ENCODE measurements at regions not wholly inside any gene's neighbourhood (a gene's known extent, or its start where the extent isn't known, plus 50 kb on each side); places are given as distances from the start of the nearest gene placed in this dataset.

- TF ChIP-seq RAD21 (IDR thresholded peaks at IDR 0.05; ENCODE audit: low read length), result no peak
- TF ChIP-seq, protein P1, sequence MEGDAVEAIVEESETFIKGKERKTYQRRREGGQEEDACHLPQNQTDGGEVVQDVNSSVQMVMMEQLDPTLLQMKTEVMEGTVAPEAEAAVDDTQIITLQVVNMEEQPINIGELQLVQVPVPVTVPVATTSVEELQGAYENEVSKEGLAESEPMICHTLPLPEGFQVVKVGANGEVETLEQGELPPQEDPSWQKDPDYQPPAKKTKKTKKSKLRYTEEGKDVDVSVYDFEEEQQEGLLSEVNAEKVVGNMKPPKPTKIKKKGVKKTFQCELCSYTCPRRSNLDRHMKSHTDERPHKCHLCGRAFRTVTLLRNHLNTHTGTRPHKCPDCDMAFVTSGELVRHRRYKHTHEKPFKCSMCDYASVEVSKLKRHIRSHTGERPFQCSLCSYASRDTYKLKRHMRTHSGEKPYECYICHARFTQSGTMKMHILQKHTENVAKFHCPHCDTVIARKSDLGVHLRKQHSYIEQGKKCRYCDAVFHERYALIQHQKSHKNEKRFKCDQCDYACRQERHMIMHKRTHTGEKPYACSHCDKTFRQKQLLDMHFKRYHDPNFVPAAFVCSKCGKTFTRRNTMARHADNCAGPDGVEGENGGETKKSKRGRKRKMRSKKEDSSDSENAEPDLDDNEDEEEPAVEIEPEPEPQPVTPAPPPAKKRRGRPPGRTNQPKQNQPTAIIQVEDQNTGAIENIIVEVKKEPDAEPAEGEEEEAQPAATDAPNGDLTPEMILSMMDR (conservative IDR thresholded peaks at IDR 0.05; ENCODE audit: low read depth, low read length), result no peak
- TF ChIP-seq POLR2A (IDR thresholded peaks at IDR 0.05; ENCODE audit: low read depth, low read length), result no peak
- no peak for TF ChIP-seq USF2 (IDR thresholded peaks at IDR 0.05; ENCODE audit: low read depth, low read length)
- TF ChIP-seq MAZ (IDR thresholded peaks at IDR 0.05; ENCODE audit: borderline replicate concordance, low read depth, low read length), result no peak
- no peak for TF ChIP-seq ELK1 (IDR thresholded peaks at IDR 0.05; ENCODE audit: borderline replicate concordance, low read depth, low read length)
Measured at GRCh38 chr14:65312859-65313258, 99.7 kb upstream of the FUT8 start.

Data from IMR-90 (cell line).